ENCODE measurements at regions not wholly inside any gene's neighbourhood (a gene's known extent, or its start where the extent isn't known, plus 50 kb on each side); places are given as distances from the start of the nearest gene placed in this dataset.

- TF ChIP-seq, protein P1, sequence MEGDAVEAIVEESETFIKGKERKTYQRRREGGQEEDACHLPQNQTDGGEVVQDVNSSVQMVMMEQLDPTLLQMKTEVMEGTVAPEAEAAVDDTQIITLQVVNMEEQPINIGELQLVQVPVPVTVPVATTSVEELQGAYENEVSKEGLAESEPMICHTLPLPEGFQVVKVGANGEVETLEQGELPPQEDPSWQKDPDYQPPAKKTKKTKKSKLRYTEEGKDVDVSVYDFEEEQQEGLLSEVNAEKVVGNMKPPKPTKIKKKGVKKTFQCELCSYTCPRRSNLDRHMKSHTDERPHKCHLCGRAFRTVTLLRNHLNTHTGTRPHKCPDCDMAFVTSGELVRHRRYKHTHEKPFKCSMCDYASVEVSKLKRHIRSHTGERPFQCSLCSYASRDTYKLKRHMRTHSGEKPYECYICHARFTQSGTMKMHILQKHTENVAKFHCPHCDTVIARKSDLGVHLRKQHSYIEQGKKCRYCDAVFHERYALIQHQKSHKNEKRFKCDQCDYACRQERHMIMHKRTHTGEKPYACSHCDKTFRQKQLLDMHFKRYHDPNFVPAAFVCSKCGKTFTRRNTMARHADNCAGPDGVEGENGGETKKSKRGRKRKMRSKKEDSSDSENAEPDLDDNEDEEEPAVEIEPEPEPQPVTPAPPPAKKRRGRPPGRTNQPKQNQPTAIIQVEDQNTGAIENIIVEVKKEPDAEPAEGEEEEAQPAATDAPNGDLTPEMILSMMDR (conservative IDR thresholded peaks at IDR 0.05; ENCODE audit: low read depth, low read length), result no peak
- no peak for TF ChIP-seq EZH2 (IDR thresholded peaks at IDR 0.05; ENCODE audit: borderline replicate concordance, low read depth, low read length, poor library complexity, severe bottlenecking)
Observed at GRCh38 chr20:56998438-56998837, 268.0 kb downstream of the BMP7 start.
